ENCODE measurements at regions not wholly inside any gene's neighbourhood (a gene's known extent, or its start where the extent isn't known, plus 50 kb on each side); places are given as distances from the start of the nearest gene placed in this dataset.

GRCh38 chr11:27253224-27253623 is 109.8 kb downstream of the CCDC34 start:
- TF ChIP-seq CTCF (conservative IDR thresholded peaks at IDR 0.05; ENCODE audit: low read length) (no peak), EZH2phosphoT487 (IDR thresholded peaks at IDR 0.05; ENCODE audit: borderline replicate concordance, low read depth, low read length) (no peak)

Data from OCI-LY7 (cell line).